ENCODE measurements at regions not wholly inside any gene's neighbourhood (a gene's known extent, or its start where the extent isn't known, plus 50 kb on each side); places are given as distances from the start of the nearest gene placed in this dataset.

GRCh38 chr4:178385481-178385880 lies 943.2 kb upstream of the AGA start:
- Histone ChIP-seq H3K27ac (ENCODE audit: low read depth, low read length, poor library complexity, severe bottlenecking) (no peak overlapping the region), H3K4me3 (ENCODE audit: low read depth, low read length, poor library complexity, severe bottlenecking) (no peak overlapping the region), H3K4me1 (ENCODE audit: insufficient read depth, low read length, poor library complexity, severe bottlenecking) (no peaks in the 10 kb centered on the region), H3K27me3 (replicated peaks; ENCODE audit: insufficient read depth, low read depth, low read length, poor library complexity) (no peaks in the 10 kb centered on the region), H3K36me3 (ENCODE audit: insufficient read depth, low read length, poor library complexity, severe bottlenecking) (no peaks in the 10 kb centered on the region), H3K9me3 (ENCODE audit: low read depth, low read length, poor library complexity, severe bottlenecking) (peaks cover 4% of the 10 kb centered on the region)
- no peak for DNase-seq (ENCODE audit: low spot score)
- TF ChIP-seq EZH2 (IDR thresholded peaks at IDR 0.05; ENCODE audit: borderline replicate concordance, low read depth, low read length, poor library complexity, severe bottlenecking) (no peak), CTCF (conservative IDR thresholded peaks at IDR 0.05; ENCODE audit: low read depth, low read length) (no peak)
- intact Hi-C loops (cut with micrococcal nuclease; ENCODE audit: unreplicated experiment), result no loop called here
- ChIA-PET POLR2A (ENCODE audit: low non-redundant PET) (no interaction called here), CTCF (no interaction called here)
- no TSS peak for BruUV-seq (replicated peaks)

GRCh38 chr4:178387756-178388155 lies 945.5 kb upstream of the AGA start:
- peaks cover 7% of the 10 kb centered on the region for H3K9me3 ChIP-seq (ENCODE audit: low read depth, low read length, poor library complexity, severe bottlenecking)

GRCh38 chr4:178395798-178396197 lies 953.6 kb upstream of the AGA start:
- Histone ChIP-seq H3K4me1 (ENCODE audit: insufficient read depth, low read length, poor library complexity, severe bottlenecking) (no peaks in the 10 kb centered on the region), H3K27ac (ENCODE audit: low read depth, low read length, poor library complexity, severe bottlenecking) (no peak overlapping the region), H3K9me3 (ENCODE audit: low read depth, low read length, poor library complexity, severe bottlenecking) (peaks cover 14% of the 10 kb centered on the region), H3K27me3 (replicated peaks; ENCODE audit: insufficient read depth, low read depth, low read length, poor library complexity) (no peaks in the 10 kb centered on the region), H3K4me3 (ENCODE audit: low read depth, low read length, poor library complexity, severe bottlenecking) (no peak overlapping the region), H3K36me3 (ENCODE audit: insufficient read depth, low read length, poor library complexity, severe bottlenecking) (no peaks in the 10 kb centered on the region)
- TF ChIP-seq CTCF (conservative IDR thresholded peaks at IDR 0.05; ENCODE audit: low read depth, low read length) (no peak), EZH2 (IDR thresholded peaks at IDR 0.05; ENCODE audit: borderline replicate concordance, low read depth, low read length, poor library complexity, severe bottlenecking) (no peak)
- DNase-seq (ENCODE audit: low spot score), result no peak
- intact Hi-C loops (cut with micrococcal nuclease; ENCODE audit: unreplicated experiment), result no loop called here
- BruUV-seq (replicated peaks), result no TSS peak
- ChIA-PET CTCF (no interaction called here), POLR2A (ENCODE audit: low non-redundant PET) (no interaction called here)

More at GRCh38 chr4:178387756-178388155, 945.5 kb upstream of the AGA start:
- Histone ChIP-seq H3K27ac (ENCODE audit: low read depth, low read length, poor library complexity, severe bottlenecking) (no peak overlapping the region), H3K4me3 (ENCODE audit: low read depth, low read length, poor library complexity, severe bottlenecking) (no peak overlapping the region), H3K36me3 (ENCODE audit: insufficient read depth, low read length, poor library complexity, severe bottlenecking) (no peaks in the 10 kb centered on the region), H3K27me3 (replicated peaks; ENCODE audit: insufficient read depth, low read depth, low read length, poor library complexity) (no peaks in the 10 kb centered on the region), H3K4me1 (ENCODE audit: insufficient read depth, low read length, poor library complexity, severe bottlenecking) (no peaks in the 10 kb centered on the region)
- no TSS peak for BruUV-seq (replicated peaks)
- intact Hi-C loops (cut with micrococcal nuclease; ENCODE audit: unreplicated experiment), result no loop called here
- POLR2A ChIA-PET (ENCODE audit: low non-redundant PET), result no interaction called here
- DNase-seq (ENCODE audit: low spot score), result no peak
- CTCF ChIA-PET, result no interaction called here
- TF ChIP-seq CTCF (conservative IDR thresholded peaks at IDR 0.05; ENCODE audit: low read depth, low read length) (no peak), EZH2 (IDR thresholded peaks at IDR 0.05; ENCODE audit: borderline replicate concordance, low read depth, low read length, poor library complexity, severe bottlenecking) (no peak)
